Stimulated activated CD4-positive, alpha-beta T cell treated with anti-CD3 and anti-CD28 coated beads, Interleukin-2, amount 100 ng/mL, for 24 hours (primary cell): ENCODE measurements at regions not wholly inside any gene's neighbourhood (a gene's known extent, or its start where the extent isn't known, plus 50 kb on each side); places are given as distances from the start of the nearest gene placed in this dataset.
"Not testable (repeated sequence)": the region's sequence is repeated elsewhere in the genome, so short reads cannot be mapped to it uniquely, and the experiment has no call there.

Source experiments
- DNase-seq, 2 donors: peaks; one replicate each; pipeline ENCODE4 v3.0.0-alpha.2; 2020

DNA sequence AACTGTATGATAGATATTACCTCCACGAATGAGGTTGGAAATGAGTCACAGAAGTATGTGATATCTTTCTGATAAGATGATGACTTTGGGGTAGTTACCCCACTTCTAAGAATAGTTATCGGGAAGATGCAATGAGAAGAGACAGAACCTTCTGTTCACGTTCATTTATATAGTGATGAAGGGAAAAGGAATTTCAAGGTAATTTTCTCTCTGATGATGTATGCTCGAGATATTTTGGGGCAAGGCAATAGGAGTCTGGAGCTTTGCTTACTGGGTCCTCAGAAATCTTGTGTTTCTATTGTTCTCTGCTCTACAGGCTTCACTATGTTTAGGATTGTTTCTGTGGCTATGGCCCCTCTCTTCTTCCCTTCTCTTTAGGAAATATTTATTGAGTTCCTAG is 1389.6 kb downstream of the CDH8 start:
- DNase-seq = no peak

DNA sequence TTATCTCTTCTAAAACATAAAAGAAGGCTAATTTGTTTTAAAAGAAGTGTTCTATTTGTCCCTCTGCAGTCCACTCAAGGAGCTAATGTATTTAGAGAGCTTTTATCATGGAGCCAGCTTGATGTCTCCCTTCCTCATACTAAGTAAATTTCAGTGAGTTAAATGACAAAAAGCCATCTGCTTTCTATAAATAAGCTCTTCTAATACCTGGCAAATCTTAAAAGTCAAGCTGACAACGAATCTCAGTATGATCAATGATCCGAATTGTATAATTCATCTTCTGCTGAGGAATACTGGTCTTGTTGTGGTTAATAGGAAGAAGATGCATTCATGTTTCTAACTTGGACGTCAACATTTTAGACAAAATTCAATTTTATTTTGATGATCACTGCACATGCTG is 1390.7 kb downstream of the CDH8 start:
- no peak for DNase-seq

DNA sequence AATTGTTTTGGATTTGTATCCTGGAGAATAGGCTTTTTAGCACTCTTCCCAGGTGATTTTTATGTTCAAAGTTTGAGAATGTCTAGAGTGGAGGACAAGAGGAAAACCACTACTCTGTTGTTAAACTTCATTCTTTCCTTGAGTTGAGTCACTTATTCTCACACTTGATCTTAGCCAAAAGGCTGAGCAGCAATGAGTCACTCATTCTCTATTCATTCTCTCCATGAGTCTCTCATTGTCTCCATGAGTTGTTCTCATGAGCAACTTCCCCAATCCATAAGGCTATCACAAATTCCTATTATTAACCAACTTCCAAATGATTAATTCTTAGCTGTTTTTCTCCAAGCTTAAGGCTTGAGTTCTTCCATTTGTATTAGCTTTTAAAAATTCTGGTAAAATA is 1393.3 kb downstream of the CDH8 start:
- no peak for DNase-seq

DNA sequence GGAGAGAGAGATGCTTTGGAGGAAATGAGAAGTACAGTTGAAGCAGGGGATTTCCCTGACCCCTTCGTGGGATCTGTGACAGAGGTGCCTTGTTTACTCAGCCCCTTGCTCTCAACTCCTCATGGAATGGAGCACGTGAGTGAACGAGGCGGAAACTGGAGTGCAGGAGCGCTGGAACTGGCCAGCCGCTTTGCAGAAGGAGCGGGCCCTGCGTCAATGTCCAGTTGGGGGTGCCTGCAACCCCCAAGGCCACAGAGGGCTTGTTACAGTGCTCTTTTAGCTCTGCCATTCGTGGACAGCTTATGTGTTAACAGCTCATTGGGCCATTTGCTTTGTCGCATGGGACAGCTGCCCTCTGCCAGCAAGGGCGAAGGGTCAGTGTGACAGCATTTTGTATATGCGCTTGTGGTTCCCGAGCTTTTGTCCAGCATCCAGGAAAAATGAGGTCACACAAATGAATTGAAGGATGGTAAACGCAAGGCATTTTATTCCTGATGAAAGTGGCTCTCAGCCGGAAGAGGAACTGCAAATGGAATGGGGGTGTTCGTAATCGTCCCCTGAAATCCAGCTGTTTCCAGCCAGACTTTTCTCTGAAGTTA is 1395.1 kb downstream of the CDH8 start:
- DNase-seq = no peak

DNA sequence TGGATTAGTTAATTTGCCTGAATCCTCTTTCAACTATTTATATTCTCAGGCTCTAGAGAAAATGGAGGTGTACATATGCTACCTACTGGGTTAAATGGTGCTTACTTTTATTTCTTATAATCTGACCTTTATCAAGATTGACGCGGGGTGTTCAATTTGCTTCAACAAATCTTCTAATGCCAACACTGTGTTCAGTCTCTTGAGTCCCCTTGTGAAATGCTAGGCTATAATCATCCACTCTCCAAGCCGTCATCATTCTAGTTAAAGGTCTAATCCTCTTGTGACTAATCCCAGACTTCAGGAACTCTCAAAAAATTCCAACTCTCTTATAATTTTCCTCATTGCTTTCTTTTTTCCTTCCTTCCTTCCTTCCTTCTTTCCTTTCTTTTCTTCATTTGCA is 1396.2 kb downstream of the CDH8 start:
- no peak for DNase-seq

DNA sequence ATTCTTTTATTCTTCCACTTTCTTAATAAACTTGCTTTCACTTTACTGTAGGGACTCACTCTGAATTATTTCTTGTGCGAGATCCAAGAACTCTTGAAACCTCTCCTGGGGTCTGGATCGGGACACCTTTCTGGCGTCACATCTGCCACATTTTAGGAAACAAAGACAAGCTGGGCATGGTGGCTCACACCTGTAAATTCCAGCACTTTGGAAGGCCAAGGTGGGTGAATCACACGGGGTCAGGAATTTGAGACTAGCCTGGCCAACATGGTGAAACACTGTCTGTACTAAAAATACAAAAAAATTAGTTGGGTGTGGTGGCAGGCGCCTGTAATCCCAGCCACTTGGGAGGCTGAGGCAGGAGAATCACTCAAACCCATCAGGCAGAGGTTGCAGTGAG is 1399.6 kb downstream of the CDH8 start:
- not testable (repeated sequence) for DNase-seq

DNA sequence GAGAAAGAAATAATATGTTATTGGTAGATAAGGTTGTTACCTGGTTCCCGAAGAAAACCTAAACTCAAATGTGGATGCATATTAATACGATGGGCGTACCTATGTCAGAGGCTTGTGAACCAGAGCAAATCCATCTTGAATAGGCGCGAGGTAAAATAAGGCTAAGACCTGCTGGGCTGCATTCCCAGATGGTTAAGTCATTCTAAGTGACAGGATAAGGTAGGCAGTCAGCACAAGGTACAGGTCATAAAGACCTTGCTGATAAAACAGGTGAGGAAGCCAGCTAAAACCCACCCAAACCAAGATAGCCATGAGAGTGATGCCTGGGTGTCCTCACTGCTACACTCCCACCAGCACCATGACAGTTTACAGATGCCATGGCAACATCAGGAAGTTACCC is 1400.1 kb downstream of the CDH8 start:
- no peak for DNase-seq

DNA sequence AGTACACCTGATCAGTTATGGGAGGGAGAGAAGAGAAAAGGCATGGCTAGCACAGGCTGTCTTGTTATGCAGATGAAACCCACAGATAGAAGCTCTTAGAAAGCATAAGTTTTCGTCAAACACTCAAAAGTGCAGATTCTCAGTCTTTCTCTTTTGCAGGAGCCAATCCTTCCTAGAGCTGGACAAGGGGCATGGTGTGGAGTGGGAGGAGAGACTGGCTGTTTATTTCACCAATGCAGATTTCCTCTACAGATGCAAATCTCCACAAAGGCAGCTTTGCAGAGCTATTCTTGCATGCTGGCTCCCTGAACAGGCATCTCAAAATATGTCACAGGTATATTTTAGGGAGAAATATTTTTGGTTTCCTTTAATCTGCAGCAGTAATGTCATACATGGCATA is 1400.7 kb downstream of the CDH8 start:
- no peak for DNase-seq

DNA sequence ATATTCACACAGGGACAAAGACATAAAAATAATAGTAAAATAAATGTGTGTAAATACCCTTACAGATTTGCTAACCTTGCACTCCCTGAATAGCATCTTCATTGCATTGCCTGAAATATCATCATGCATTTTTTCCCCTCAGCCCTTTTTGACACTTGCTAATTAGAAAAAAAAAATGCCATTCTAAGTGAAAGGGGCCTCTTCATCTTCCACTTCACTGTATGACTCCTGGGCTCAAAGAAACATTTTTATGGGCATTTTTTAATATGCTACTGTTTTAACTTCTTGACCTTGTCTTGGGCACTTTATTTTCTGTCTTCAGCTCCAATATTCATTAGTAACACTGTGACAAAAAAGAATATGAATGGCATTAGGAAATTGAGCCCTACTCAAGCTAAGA is 1424.4 kb downstream of the CDH8 start:
- no peak for DNase-seq

DNA sequence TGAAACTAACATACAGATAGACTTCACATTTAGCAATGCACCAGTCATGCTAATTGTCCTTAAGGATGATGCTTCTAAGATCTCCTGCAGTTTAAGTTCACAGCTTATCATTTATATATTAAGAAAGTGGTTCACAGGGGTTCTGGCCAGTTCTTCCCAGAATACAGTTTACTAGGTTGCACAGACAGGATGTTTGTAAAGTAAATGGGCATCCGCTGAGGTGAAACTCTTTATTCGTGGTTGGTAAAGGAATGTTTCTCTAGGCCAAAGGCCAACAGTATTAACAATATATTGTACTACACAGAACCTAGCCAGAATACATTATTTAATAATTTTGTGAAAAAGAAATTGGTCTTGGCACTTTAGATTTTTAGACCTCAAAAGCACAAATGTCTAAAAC is 1427.3 kb downstream of the CDH8 start:
- no peak for DNase-seq

DNA sequence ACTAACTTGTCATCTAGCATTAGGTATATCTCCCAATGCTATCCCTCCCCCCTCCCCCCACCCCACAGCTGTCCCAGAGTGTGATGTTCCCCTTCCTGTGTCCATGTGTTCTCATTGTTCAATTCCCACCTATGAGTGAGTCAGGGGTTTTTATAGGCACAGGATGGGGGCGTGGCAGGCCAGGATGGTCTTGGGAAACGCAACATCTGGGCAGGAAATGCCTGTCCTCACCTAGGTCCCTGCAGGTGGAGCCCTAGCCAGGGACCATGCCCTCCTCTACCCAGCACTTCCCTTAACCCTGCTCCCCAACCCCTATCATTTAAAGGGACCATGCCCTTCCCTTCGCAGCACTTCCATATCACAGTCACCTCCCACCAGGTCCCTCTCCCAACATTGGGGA is 1430.6 kb downstream of the CDH8 start:
- DNase-seq = not testable (repeated sequence)

DNA sequence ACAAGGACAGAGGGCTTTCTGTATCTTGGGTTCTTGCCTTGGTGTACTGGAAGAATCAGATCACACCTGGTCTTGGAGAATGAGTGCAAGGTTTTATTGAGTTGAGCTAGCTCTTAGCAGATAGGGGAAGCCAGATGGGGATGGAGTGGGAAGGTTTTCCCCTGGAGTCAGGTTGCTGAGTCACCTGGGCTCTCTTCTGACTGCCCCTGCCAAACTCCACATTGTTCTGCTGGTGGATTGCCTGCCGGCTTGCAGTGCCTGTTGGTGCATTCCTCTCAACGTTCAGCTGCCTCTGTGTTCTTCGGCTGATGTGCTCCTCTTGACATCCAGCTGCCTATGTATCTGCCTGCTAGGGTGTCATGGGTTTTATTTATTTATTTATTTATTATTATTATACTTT is 1431.1 kb downstream of the CDH8 start:
- DNase-seq = no peak

DNA sequence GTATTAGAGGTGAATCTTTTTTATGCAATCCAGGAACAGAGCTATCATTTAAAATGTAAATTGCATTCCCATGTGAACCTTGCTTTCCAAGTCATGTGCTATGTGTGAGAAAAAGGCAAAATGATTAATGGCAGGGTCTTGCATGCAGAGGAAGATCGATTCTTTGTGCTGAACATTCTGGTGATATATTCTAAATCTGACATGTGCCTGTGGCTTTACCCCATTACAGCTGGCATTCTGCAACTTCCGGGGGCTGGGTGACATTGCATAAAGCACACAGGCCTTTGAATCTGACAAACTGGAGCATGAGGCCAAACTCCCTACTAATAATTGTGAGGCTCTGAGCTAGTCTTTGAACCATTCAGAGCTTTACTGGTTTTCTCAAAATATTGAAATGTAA is 1449.7 kb downstream of the CDH8 start:
- no peak for DNase-seq

DNA sequence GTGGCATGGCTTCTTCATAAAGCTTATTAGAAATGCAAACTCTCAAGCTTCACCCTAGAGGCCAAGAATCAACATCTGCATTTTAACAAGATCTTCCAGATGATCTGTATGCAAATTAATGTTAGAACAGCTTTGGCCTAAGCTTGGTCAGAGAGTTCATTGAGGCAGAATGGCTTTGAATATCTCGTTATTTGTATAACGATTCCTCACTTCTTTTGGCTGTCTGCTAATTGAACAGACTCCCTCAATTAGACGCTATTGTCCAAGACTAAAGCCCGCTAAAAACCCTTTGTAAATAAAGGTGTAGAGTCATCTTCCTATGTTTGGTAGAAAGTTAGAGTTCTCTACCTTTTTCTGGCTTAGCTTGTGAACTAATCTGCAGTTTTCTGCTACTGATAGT is 1453.7 kb downstream of the CDH8 start:
- no peak for DNase-seq

DNA sequence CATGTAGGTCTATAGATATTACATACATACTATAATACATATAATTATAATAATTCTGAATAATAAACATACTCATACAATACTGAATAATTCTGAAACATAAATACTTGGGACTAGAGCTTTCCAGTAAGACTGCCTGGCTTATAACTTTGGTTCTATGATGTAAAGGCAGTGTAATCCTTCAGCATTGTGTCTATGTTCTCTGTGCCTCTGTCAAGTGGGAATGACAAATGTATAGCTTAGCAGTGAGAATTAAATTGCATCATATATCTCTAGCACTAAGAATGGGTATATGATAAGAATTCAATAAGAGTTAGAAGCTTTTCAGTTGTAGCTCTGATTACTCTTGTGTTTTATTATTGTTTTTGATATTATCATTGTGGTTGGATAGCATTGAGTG is 1469.3 kb downstream of the CDH8 start:
- DNase-seq = no peak

DNA sequence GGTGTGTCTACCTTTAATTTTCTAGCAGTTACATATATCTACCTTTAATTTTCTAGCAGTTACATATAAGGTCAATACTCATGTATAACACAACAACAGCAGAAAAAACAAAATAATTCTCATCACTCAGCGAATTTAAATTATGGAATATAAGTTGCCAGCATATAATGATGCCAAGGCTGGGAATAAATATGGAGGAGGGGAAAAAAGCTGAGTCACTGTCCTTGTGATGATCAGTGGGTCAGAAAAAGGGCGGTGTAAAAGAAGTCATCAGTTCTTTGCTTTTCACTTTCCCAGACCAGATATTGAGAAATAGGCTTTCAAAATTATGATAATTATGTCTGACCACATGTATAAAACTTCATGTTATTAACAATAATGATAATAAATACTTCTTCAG is 1471.7 kb downstream of the CDH8 start:
- no peak for DNase-seq

DNA sequence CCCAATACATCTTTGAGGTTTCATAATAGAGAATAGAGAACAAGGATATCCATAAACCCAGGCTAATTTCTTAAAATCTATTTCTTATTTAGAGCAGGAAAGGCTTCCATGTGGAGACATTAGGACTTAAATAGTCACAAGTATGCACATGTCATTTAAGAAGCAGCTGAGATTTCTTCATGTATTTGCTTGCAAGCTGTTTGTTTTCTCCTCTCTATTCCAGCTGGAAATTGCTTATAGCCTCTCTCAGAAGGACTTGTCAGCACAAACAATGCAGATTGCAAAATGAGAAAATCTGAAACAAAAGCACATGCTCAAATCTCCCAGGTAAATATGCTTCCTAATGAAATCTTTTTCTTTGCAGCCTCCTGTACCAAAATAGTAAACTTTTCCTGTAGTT is 1473.1 kb downstream of the CDH8 start:
- no peak for DNase-seq

DNA sequence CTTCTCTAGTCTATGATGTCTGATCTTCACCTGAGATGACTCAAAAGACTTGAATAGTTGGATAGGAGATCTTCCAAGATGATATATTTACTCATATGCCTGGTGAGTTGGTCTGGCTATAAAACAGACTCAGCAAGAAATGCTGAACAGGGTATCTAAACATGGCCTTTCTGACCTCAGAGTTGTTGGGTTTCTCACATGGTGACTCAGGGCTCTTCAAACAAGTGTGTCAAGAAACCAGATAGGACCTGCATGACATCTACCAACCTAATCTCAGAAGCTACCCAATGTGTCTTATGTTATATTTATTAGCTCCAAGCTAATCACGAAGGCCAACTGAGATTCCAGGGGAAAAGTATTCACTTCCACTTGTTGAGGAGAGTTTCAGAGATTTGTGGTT is 1477.3 kb downstream of the CDH8 start:
- DNase-seq = no peak

DNA sequence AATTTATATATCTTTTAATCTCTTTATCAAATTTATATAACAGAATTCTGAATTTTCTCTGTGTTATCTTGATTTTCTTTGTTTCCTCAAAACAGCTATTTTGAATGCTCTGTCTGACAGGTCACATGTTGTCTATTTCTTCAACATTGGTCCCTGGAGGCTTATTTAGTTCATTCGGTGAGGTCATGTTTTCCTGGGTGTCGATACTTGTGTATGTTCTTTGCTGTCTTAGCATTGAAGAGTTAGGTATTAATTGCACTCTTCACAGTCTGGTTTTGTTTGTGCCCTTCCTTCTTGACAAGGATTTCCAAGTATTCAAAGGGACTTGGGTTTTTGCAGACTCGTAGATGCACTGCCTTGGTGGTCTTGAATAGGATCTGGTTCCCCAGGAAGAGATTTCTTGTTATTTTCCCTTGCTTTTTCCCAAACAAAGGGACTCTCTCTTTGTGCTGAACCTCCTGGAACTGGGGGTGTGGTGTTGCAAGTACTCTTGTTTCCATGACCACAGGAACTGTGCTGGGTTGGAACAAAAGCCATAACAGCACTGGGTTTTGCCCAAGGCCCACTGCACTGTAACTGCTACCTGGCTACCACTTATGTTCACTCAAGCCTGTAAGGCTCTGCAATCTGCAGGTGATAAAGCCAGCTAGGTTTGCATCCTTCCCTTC is 1483.0 kb downstream of the CDH8 start:
- no peak for DNase-seq

DNA sequence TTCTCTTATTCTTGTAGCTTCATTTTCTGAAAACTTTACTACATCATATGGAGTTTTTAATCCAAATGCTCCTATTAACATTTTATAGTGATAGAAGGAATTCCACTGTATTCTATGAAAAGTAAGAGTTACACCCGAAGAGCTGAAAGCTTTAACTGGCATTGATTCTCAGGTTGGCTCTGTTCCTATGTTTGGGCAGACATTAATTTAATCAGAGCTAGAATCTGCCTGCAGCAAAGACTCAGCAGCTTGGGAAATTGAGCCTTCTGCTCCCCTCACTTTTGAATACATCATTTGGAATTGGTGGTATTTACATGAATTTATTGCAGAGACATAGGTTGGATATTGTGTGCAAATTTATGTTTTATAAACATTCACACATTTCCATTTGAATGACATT is 1494.7 kb downstream of the CDH8 start:
- no peak for DNase-seq

DNA sequence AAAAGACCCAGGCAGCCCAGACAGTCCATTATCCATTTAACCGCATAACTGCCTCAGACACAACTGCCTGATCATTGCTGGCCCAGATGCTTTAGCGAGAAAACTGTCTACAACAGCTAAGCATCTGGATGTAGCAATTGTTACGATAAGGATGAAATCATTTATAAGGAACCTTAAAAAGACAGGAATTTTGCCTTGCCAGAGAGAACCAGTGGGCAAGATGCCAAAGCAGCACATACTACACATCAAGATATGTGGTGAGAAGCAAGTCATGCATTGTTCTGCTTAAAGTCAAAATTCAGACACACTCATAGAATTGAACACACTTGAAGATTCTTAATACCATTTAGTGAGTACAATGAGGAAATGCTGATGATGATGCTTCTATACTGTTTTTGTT is 1525.3 kb downstream of the CDH8 start:
- no peak for DNase-seq

DNA sequence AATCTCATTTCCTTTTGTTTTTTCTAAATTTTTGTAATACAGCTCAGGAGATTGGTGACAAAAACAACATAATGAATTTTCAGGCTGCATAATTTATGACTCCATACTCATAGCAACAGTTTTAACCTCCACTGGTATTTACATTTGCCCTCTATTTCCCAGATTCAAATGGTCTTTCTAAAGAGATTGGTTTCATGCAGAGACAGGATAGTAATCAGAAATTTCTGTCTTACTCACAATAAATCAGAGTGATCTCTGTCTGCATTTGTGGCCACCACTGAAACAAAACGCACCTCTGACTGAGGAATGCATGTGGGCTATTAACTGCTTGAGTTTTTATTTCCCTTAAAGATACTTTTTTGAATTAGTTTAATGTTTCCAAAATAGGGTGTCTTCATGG is 1526.0 kb downstream of the CDH8 start:
- no peak for DNase-seq

DNA sequence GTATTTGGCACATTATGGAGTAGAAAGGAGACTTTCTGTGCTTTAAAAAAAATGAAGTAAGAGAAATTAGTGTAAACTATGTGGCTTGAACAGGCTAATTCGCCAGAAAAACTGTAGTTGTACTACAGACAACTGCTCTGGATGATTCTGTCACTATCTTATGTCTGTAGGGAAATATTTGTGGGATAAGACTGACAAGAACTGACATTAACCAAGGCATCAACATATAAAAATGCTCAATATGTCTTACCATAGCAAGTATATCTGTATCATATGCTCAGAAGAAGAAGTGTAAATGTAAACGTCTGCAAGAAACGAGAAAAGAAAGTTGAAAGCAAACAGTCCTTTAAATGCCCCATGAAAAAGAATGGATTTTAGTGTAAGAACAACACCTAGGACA is 1545.0 kb downstream of the CDH8 start:
- no peak for DNase-seq

DNA sequence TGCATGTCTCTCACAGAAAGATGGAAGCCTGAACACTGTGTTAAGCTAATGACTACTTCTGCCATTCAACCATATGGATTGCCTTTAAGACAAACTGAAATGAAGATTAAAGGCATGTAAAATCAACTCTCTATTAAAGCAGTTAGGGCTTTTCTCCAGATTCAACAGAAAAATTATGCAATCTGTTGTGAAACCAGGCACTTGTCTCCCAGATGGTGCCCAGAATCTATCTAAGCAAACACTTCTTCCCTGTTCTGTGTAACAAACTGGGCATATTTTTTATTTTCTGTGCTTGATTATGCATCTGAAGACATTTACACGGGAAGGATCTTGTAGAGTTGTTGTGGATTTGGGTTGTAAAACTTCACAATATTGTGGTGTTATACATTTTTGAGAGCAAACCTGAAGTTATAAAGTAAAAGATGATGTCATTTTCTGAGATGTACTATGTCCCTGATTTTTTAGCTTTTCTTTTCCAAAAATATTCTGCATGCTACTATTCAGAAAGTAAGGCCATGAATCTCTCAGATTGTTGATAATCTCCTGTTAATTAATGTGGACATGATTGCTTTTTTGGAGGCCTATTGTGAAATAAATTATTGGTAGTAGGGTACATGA is 1550.3 kb downstream of the CDH8 start:
- no peak for DNase-seq

DNA sequence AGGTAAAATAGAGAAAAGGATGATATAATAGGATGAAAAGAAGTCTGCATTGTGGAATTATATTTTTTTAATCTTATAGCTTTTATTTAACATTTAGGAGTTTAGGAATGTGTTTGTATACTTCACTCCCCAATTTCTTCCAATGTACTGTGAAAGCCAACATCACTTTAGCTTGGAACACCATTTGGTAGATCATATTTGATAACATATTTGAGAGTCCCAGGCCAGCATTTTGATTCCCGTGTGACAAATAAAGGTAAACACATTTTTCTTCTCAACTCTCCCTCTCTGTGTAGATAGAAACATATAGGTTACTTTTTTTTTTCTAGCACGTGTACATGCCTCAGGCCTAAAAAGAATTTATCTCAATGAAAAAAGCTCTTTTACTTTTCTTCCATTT is 1551.3 kb downstream of the CDH8 start:
- DNase-seq = no peak
